ENCODE measurements at regions not wholly inside any gene's neighbourhood (a gene's known extent, or its start where the extent isn't known, plus 50 kb on each side); places are given as distances from the start of the nearest gene placed in this dataset.

DNA sequence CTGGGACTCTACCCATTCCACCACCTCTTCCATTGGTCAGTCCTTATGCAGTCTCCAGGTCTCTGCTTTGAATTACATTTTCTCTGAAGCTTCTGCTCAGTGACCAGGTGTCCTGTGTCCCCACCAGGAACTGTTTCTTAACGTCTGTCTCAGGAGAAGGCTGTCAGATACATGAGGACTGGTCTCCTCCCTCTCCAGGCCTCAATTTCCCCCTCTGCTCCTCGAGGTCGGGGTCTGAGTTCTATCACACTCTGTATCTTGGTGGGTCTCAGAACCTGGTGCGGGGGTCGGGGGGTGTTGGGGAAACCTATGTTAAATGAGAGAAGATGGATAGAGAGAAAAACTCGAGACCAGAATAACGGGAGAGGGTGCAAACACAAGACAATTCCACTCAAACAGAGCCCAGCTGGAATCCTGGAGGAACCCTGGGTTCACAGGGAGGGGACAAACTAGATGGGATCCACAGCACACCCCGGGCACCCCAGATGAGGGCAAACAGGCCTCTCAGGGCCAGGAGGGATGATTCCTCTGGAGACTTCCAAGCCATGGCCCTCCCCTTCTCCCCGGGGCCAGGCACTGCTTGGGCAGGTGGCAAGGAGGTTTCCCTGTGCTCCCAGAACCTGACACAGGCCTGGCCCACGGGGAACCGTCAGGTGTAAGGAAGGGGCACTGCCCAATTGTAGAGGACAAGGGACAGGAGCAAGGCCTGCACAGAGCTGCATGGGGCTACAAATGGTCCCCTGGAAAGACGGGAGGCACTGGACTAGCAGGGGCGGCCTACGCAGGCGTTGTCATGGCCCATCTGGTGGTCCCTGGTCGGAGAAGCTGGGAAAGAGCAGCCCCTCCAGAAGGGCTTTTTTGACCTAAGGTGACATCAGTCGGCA, 313.2 kb upstream of the DIO3 start:
- H3K9me3 ChIP-seq (ENCODE audit: insufficient read depth, low read depth, low read length): no peaks in the 10 kb centered on the region
- Mint-ChIP-seq H3K36me3 (ENCODE audit: low read depth, unreplicated experiment) (no peaks in the 10 kb centered on the region), H3K4me1 (ENCODE audit: low read depth, unreplicated experiment) (no peaks in the 10 kb centered on the region), H3K4me3 (ENCODE audit: unreplicated experiment) (no peak overlapping the region), H3K27ac (ENCODE audit: unreplicated experiment) (no peak overlapping the region), H3K9me3 (ENCODE audit: unreplicated experiment) (peaks cover 2% of the 10 kb centered on the region), H3K27me3 (ENCODE audit: low read depth, unreplicated experiment) (peaks cover 31% of the 10 kb centered on the region)
- H4K20me1 ChIP-seq (ENCODE audit: insufficient read depth, low read length): no peaks in the 10 kb centered on the region
- no peak for DNase-seq (ENCODE audit: low read depth)
- H3K4me3 ChIP-seq (ENCODE audit: insufficient read depth, low read depth, low read length): no peak overlapping the region
- no peak overlapping the region for H3K4me2 ChIP-seq (ENCODE audit: low read length)
- no peak overlapping the region for H3K27ac ChIP-seq (ENCODE audit: low read depth, low read length)
- no peak overlapping the region for H3K9ac ChIP-seq (ENCODE audit: low read length)
- H3K79me2 ChIP-seq (ENCODE audit: insufficient read depth, low read length): no peaks in the 10 kb centered on the region
- H3K36me3 ChIP-seq (ENCODE audit: insufficient read depth, low read length): no peaks in the 10 kb centered on the region
- no peaks in the 10 kb centered on the region for H3K4me1 ChIP-seq (ENCODE audit: insufficient read depth, low read length)
- no peak for FAIRE-seq
- TF ChIP-seq, protein P1, sequence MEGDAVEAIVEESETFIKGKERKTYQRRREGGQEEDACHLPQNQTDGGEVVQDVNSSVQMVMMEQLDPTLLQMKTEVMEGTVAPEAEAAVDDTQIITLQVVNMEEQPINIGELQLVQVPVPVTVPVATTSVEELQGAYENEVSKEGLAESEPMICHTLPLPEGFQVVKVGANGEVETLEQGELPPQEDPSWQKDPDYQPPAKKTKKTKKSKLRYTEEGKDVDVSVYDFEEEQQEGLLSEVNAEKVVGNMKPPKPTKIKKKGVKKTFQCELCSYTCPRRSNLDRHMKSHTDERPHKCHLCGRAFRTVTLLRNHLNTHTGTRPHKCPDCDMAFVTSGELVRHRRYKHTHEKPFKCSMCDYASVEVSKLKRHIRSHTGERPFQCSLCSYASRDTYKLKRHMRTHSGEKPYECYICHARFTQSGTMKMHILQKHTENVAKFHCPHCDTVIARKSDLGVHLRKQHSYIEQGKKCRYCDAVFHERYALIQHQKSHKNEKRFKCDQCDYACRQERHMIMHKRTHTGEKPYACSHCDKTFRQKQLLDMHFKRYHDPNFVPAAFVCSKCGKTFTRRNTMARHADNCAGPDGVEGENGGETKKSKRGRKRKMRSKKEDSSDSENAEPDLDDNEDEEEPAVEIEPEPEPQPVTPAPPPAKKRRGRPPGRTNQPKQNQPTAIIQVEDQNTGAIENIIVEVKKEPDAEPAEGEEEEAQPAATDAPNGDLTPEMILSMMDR (IDR thresholded peaks at IDR 0.05; ENCODE audit: insufficient read depth, low read depth, low read length): no peak
- TF ChIP-seq EZH2 (IDR thresholded peaks at IDR 0.05; ENCODE audit: insufficient read depth, low read length): no peak
- H3K27me3 ChIP-seq (ENCODE audit: insufficient read depth, low read length): no peaks in the 10 kb centered on the region
- H2AFZ ChIP-seq (ENCODE audit: low read depth, low read length): no peak overlapping the region

- no peaks in the 10 kb centered on the region for H3K9me3 ChIP-seq (ENCODE audit: insufficient read depth, low read depth, low read length)
- H3K4me1 ChIP-seq (ENCODE audit: insufficient read depth, low read length): no peaks in the 10 kb centered on the region
- no peaks in the 10 kb centered on the region for H3K36me3 Mint-ChIP-seq (ENCODE audit: low read depth, unreplicated experiment)
- FAIRE-seq: no peak
- no peak for TF ChIP-seq EZH2 (IDR thresholded peaks at IDR 0.05; ENCODE audit: insufficient read depth, low read length)
- TF ChIP-seq, protein P1 (IDR thresholded peaks at IDR 0.05; ENCODE audit: insufficient read depth, low read depth, low read length): no peak
- no peak overlapping the region for H2AFZ ChIP-seq (ENCODE audit: low read depth, low read length)
- no peak overlapping the region for H3K4me2 ChIP-seq (ENCODE audit: low read length)
- H3K27me3 Mint-ChIP-seq (ENCODE audit: low read depth, unreplicated experiment): peaks cover 29% of the 10 kb centered on the region
- H3K4me1 Mint-ChIP-seq (ENCODE audit: low read depth, unreplicated experiment): no peaks in the 10 kb centered on the region
- H3K4me3 Mint-ChIP-seq (ENCODE audit: unreplicated experiment): no peak overlapping the region
- H3K9me3 Mint-ChIP-seq (ENCODE audit: unreplicated experiment): peaks cover 2% of the 10 kb centered on the region
- DNase-seq (ENCODE audit: low read depth): no peak
- no peaks in the 10 kb centered on the region for H4K20me1 ChIP-seq (ENCODE audit: insufficient read depth, low read length)
- H3K9ac ChIP-seq (ENCODE audit: low read length): no peak overlapping the region
- no peak overlapping the region for H3K4me3 ChIP-seq (ENCODE audit: insufficient read depth, low read depth, low read length)
- no peak overlapping the region for H3K27ac Mint-ChIP-seq (ENCODE audit: unreplicated experiment)
- H3K27ac ChIP-seq (ENCODE audit: low read depth, low read length): no peak overlapping the region
- H3K79me2 ChIP-seq (ENCODE audit: insufficient read depth, low read length): no peaks in the 10 kb centered on the region
- H3K36me3 ChIP-seq (ENCODE audit: insufficient read depth, low read length): no peaks in the 10 kb centered on the region
- H3K27me3 ChIP-seq (ENCODE audit: insufficient read depth, low read length): no peaks in the 10 kb centered on the region
Measured at GRCh38 chr14:101248840-101249675, 312.2 kb upstream of the DIO3 start.

Data from astrocyte (in vitro differentiated cells and primary cell).